Skeletal muscle cell (primary cell): ENCODE measurements at regions not wholly inside any gene's neighbourhood (a gene's known extent, or its start where the extent isn't known, plus 50 kb on each side); places are given as distances from the start of the nearest gene placed in this dataset.

Experiments used
- DNase-seq: peaks from one replicate; pipeline ENCODE4 v3.0.0-alpha.2; 2010; ENCODE audit warnings: low read depth
- H3K4me3 ChIP-seq: 2 replicates; pipeline ENCODE4 v1.5.1; 2011; ENCODE audit warnings: low read depth, mild to moderate bottlenecking, control low read depth, low read length, moderate library complexity

GRCh38 chr6:111956098-111956497 lies 82.8 kb upstream of the FYN start:
- DNase-seq, result no peak
- no peak overlapping the region for H3K4me3 ChIP-seq

DNA sequence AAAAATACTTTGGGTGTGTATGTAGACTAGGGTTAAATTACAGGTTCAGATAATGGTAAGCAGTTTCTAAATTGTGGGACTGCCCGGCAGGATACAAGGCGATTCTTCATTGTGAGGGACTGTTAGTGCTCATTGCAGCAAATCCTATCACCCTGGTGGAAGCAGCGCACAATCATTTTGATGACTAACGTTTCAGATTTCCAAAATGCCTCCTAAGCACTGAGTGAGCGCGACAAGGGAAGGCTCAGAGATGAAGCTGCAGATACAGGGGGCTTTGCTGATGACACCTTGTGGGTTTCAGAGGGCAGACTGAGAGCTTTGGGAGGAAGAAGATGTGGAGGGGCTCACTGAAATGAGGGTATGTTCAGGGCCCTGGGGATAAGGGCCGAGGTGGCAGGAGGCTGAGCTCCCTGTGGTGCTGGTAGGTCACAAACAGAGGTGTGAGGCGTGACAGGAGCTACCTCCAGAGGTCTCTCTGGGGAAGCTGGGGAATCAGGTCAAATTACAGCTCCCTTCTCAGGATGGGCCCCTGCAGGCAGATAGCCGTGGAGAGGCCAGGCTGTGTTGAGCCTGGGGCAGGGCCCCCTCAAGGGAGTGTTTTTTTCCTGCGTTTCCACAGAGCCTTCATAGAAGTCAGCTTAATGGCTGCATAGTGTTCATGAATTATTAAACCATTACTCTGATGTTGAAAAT lies 84.5 kb upstream of the FYN start:
- no peak for DNase-seq

GRCh38 chr6:111958534-111958933 lies 85.3 kb upstream of the FYN start:
- H3K4me3 ChIP-seq, result no peak overlapping the region
- DNase-seq, result no peak

More for the DNA sequence above, 84.5 kb upstream of the FYN start:
- no peak overlapping the region for H3K4me3 ChIP-seq

DNA sequence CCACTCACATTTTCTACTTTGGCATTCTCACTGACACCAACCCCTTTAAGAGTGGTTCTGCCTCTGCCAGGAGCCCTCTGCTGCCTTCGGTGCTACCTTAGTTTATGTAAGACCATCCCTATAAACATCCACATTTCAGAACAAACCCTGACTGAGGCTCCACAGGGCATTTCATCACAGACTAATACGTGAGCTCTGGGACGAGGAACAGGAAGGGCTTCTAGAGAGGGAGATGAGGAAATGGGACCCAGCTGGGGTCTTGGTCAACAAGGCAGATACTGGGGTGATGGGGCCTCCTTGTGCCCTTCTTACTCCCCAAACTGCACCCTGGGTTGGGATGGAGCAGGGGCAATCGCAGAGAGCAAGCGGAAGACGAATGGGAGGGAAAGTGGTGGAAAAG lies 86.5 kb upstream of the FYN start:
- no peak for DNase-seq
- H3K4me3 ChIP-seq, result no peak overlapping the region

DNA sequence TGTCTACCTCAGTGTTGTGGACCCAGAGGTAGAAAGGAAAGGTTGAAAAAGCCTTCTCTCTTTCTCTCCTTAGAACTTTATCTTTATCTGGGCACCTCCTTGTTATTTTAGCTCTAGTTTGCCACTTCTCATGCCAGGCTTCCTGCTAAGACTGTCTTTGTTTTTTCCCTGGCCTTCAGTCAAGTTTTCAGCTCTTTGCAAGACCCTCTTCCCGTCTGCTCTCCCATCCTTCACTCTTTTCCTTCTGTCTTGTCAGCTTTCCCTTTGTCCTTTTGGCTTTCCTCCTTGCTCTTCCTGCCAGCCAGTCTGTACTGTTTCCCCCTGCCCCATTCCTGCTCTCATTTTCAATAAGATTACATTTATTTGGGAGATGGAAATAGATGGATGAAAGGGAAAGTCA lies 86.8 kb upstream of the CCN6 start:
- DNase-seq, result no peak
- H3K4me3 ChIP-seq, result no peak overlapping the region

DNA sequence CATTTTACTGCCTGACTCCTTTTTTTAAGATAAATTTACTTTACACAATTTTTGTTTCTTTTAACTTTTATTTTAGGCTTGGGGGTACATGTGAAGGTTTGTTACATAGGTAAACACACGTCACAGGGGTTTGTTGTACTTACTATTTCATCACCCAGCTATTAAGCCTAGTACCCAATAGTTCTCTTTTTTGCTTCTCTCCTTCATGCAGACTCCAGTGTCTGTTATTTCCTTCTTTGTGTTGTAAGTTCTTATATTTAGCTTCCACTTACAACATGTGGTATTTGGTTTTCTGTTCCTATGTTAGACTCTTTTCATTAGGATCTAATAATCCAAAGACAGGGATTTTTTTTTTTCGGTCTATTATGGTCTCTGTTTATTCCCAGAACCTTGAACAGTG lies 83.5 kb upstream of the CCN6 start:
- DNase-seq, result no peak
- no peak overlapping the region for H3K4me3 ChIP-seq

DNA sequence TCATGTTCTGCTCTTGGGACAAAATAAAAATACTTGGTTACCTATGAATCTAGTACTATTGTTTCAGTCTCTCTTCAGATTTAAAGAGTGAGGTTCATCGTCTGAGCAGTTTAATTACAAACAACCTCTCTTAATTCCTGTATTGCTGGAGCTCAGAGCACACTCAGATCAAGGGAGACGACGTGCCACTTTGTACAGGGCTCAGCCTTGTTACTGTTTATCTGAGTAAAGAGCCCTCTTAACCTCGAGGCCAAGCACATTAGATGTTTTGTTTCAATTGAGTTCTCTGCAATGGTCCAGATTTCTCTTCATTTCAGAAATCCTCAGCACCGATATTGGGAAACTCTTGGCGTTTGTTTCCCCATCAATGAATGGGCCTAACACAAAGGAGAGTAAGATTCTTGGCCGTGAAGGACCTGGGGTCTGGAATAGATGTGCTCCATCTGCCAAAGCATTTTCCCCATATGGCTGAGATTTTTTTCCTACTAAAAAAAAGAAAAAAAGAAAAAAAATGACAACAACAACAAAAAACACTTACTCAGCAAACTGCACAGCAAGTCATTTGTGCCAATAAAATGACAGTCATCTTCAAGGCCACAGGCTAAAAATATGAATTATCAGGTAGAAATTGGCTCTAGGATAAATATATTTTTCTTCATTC lies 82.6 kb upstream of the CCN6 start:
- no peak overlapping the region for H3K4me3 ChIP-seq
- DNase-seq, result no peak

DNA sequence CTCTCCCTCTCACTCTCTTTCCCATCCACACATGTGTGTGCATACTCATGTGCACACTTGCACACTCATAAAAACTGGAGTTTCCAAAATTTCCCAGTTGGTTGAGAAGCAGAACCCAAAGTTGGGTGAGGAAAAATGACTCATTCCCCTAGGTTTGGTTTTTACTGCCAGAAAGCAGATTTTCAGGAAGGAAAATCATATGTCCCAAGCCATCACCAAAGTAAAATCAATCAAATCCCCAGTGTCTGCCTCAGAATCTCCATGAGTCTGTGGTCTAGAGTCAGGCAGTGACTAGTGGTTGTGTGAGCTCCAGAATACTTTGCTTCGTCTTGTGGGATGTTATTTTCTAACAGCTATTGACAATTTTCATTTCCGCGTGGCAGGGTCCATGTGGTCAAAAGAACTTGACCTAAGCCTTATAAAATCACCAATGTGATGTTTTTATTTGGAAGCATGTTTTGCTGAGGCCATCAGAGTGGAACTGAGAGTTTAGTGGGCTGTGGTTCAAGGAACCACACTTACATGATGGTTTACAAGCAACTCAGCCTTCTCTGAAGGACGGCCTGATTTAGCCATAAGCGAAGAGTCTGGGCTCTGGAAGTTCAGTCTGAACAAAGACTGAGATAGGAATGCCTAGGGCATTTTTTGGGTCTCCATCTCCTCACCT lies 81.9 kb upstream of the CCN6 start:
- no peak overlapping the region for H3K4me3 ChIP-seq
- DNase-seq, result no peak

GRCh38 chr6:111972745-111973117 lies 81.2 kb upstream of the CCN6 start:
- no peak for DNase-seq
- no peak overlapping the region for H3K4me3 ChIP-seq

- peak overlapping the region; percentile 26 for H3K4me3 ChIP-seq
- DNase-seq, result peak; percentile 92
Observed at GRCh38 chr6:111973118-111973761, 80.7 kb upstream of the CCN6 start.

GRCh38 chr6:111973927-111974639 lies 79.8 kb upstream of the CCN6 start:
- no peak for DNase-seq
- H3K4me3 ChIP-seq, result no peak overlapping the region

DNA sequence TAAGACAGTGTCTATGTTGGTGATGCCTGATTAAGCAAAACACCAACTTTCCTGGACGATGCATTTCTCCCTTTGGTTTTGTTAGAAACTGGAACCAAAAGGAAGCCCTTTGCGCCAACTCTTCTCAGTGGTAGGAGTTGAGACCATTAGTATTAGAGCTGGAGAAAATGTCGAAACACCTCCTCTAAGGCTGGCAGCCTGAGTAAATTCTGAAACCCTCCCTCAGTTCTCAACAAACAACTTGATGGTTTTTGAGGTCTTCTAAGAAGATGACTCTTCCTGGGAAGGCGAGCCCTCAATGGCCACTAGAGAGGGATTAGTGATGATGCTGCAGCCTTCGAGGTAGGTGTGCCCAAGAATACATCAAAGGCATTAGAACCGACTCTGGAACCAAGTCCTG lies 78.4 kb upstream of the CCN6 start:
- no peak for DNase-seq
- H3K4me3 ChIP-seq, result no peak overlapping the region

GRCh38 chr6:111976139-111976538 lies 77.8 kb upstream of the CCN6 start:
- H3K4me3 ChIP-seq, result no peak overlapping the region
- DNase-seq, result no peak

GRCh38 chr6:111978532-111979149 lies 75.3 kb upstream of the CCN6 start:
- no peak for DNase-seq
- no peak overlapping the region for H3K4me3 ChIP-seq

DNA sequence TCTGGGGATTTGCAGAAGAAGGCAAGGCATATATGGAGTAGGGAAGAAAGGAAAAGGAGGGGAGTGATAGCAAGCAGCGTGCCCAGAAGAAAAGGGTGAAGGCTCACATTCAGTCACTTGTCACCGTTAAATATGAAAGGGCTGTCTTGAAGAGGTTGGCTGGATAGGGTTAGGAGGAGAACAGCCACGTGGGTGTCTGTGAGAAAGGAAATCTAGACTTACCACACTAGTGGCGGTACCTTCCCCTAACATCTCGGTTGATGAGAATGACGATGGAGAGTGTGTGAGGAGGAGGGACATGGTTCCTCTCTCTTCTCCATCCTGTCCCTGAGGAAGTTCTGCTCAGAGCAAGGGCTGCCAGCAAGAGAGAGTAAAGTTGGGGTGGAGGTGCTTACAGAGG lies 74.3 kb upstream of the CCN6 start:
- no peak for DNase-seq
- H3K4me3 ChIP-seq, result no peak overlapping the region

GRCh38 chr6:111980143-111980542 lies 73.8 kb upstream of the CCN6 start:
- no peak for DNase-seq
- no peak overlapping the region for H3K4me3 ChIP-seq

DNA sequence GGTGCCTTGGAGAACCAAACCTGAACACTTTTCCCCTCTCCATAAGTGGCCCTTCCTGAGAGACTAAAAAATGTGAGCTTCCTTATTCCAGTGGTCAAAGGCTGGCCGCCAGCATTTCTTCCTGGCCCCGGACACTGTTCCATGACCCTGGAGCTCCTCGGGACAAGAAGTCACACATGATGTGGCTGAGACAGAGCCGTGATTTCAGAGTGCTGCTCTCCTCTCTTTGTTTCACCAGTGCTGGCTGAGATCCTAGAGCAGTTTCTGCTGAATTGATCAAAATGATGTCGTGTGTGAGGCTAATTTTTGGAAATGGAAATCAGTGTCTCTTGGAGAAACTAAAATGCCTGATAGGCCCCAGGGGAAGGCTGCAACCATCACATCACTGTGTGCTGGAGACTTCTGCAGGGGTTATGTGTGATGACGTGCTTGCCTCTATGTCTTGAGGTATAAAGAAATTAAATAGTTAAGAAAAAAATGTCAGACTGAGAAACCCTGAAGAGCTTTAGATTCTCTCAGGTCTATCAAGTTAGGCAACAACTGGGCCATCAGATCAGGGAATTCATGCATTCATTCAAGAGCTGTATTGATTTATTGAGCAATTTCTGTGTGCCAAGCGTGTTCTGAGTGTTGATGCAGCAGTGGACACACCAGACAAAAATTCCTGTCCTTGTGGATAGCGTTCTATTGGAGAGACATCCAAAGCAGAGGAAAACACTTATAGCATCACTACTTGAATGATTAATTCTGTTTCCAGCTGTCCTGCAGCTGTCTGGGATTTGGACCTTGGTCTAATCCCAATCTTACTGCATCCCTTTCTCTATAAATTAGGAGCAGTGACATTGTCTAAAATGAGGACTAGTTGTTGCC lies 72.7 kb upstream of the CCN6 start:
- H3K4me3 ChIP-seq, result no peak overlapping the region
- no peak for DNase-seq

DNA sequence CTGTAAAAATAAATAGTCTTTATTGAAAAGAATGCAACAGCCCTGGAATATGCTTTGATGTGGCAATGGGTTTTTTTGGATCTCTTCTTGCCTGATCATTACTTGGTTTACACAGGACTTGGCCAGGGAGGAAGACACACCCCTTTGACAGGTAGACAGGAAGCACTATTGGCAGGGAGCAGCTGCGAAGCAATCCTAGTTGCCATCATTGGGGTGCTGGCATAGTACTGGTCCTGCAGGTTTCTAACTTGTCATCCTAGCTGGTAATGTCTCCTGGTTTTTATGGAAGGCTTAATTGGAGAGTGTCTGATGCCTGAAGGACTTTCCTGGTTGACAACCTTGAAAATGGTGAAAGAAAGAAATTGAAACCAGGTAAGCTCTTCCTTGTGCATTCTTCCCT lies 71.2 kb upstream of the CCN6 start:
- no peak for DNase-seq
- no peak overlapping the region for H3K4me3 ChIP-seq

- no peak for DNase-seq
Observed at GRCh38 chr6:111983193-111983592, 70.7 kb upstream of the CCN6 start.

More at GRCh38 chr6:111983193-111983592, 70.7 kb upstream of the CCN6 start:
- H3K4me3 ChIP-seq, result no peak overlapping the region
